CD14-positive monocyte (primary cell): ENCODE measurements at regions not wholly inside any gene's neighbourhood (a gene's known extent, or its start where the extent isn't known, plus 50 kb on each side); places are given as distances from the start of the nearest gene placed in this dataset.

Source experiments
- DNase-seq, 3 donors: peaks; one replicate each; pipeline ENCODE4 v3.0.0-alpha.2; 2011 to 2022
- H2AFZ ChIP-seq: 2 replicates; pipeline ENCODE4 v1.6.0; 2012; ENCODE audit warnings: mild to moderate bottlenecking, low read depth, low read length, inconsistent platforms; ENCODE audit not compliant: insufficient read depth, poor library complexity, severe bottlenecking
- H3K27ac ChIP-seq, 2 donors: 1 replicate in 1 of 2; 2 replicates in 1 of 2; pipeline ENCODE4 v1.5.1; 2012 to 2013; ENCODE audit warnings: low read length in 2 of 2, control low read depth in 1 of 2, inconsistent platforms in 1 of 2, low read depth in 1 of 2, mild to moderate bottlenecking in 1 of 2
- H3K27me3 ChIP-seq, 2 donors: one replicate each; pipeline versions ENCODE4 v1.6.0 to v1.6.1; 2011 to 2013; ENCODE audit warnings: low read length in 2 of 2; ENCODE audit not compliant: control insufficient read depth in 2 of 2, insufficient read depth in 2 of 2
- H3K36me3 ChIP-seq, 2 donors: replicated peaks in 1 of 2; 1 replicate in 1 of 2; 2 replicates in 1 of 2; pipeline versions ENCODE4 v1.5.1 to v1.6.1; 2012 to 2013; ENCODE audit warnings: low read length in 2 of 2, control low read depth in 1 of 2, inconsistent platforms in 1 of 2, mild to moderate bottlenecking in 1 of 2; ENCODE audit not compliant: insufficient read depth in 2 of 2, control insufficient read depth in 1 of 2
- H3K4me1 ChIP-seq, 2 donors: 1 replicate in 1 of 2; 2 replicates in 1 of 2; pipeline versions ENCODE4 v1.5.1 to v1.6.1; 2012 to 2013; ENCODE audit warnings: low read length in 2 of 2, control low read depth in 1 of 2, inconsistent platforms in 1 of 2, mild to moderate bottlenecking in 1 of 2, moderate library complexity in 1 of 2; ENCODE audit not compliant: insufficient read depth in 2 of 2, control insufficient read depth in 1 of 2
- H3K4me2 ChIP-seq: replicated peaks from 2 replicates; pipeline ENCODE3; 2012; ENCODE audit warnings: low read length, moderate library complexity, mild to moderate bottlenecking; ENCODE audit not compliant: poor library complexity, severe bottlenecking; ENCODE audit errors: extremely low read depth
- H3K4me3 ChIP-seq, 3 experiments: fragments of 200-600 bp in 1 of 3; sonication (generic) in 1 of 3; replicated peaks in 1 of 3; 1 replicate in 2 of 3; 2 replicates in 1 of 3; pipeline ENCODE4 v1.5.1; 2011 to 2013; ENCODE audit warnings: low read length in 3 of 3, mild to moderate bottlenecking in 3 of 3, control low read depth in 2 of 3, low read depth in 2 of 3, inconsistent platforms in 1 of 3, moderate library complexity in 1 of 3
- H3K79me2 ChIP-seq: 2 replicates; pipeline ENCODE4 v1.6.0; 2012; ENCODE audit warnings: mild to moderate bottlenecking, control low read depth, inconsistent platforms, low read length, moderate library complexity; ENCODE audit not compliant: insufficient read depth
- H3K9ac ChIP-seq: 2 replicates; pipeline ENCODE4 v1.6.0; 2017; ENCODE audit warnings: low read length, mild to moderate bottlenecking; ENCODE audit not compliant: insufficient read depth, poor library complexity, severe bottlenecking
- H3K9me3 ChIP-seq, 2 donors: replicated peaks in 1 of 2; 1 replicate in 1 of 2; 2 replicates in 1 of 2; pipeline versions ENCODE4 v1.5.1 to v1.6.1; 2012 to 2013; ENCODE audit warnings: low read length in 2 of 2, control low read depth in 1 of 2; ENCODE audit not compliant: control insufficient read depth in 1 of 2, insufficient read depth in 1 of 2
- H4K20me1 ChIP-seq: 2 replicates; pipeline ENCODE4 v1.6.0; 2012; ENCODE audit warnings: mild to moderate bottlenecking, low read length, control low read depth, moderate library complexity; ENCODE audit not compliant: insufficient read depth
- H3K27ac Mint-ChIP-seq, 7 donors: one replicate each; pipeline ENCODE4 v1.8.0; 2020; ENCODE audit warnings: mild to moderate bottlenecking in 7 of 7, mixed read lengths in 7 of 7, moderate library complexity in 6 of 7, inconsistent platforms in 2 of 7
- H3K27me3 Mint-ChIP-seq, 3 donors: one replicate each; pipeline ENCODE4 v1.8.0; 2021 to 2022; ENCODE audit warnings: low read depth in 3 of 3, mild to moderate bottlenecking in 3 of 3, mixed read lengths in 3 of 3, moderate library complexity in 3 of 3, inconsistent platforms in 1 of 3
- H3K36me3 Mint-ChIP-seq, 2 donors: one replicate each; pipeline ENCODE4 v1.8.0; 2020; ENCODE audit warnings: mixed read lengths in 2 of 2, inconsistent platforms in 1 of 2, mild to moderate bottlenecking in 1 of 2
- H3K4me1 Mint-ChIP-seq: one replicate; pipeline ENCODE4 v1.8.0; 2020; ENCODE audit warnings: mild to moderate bottlenecking, mixed read lengths
- H3K4me3 Mint-ChIP-seq, 2 donors: one replicate each; pipeline ENCODE4 v1.8.0; 2020; ENCODE audit warnings: mild to moderate bottlenecking in 2 of 2, mixed read lengths in 2 of 2, moderate library complexity in 1 of 2
- H3K9me3 Mint-ChIP-seq, 7 donors: one replicate each; pipeline ENCODE4 v1.8.0; 2020 to 2022; ENCODE audit warnings: mixed read lengths in 7 of 7, mild to moderate bottlenecking in 6 of 7, moderate library complexity in 6 of 7, inconsistent platforms in 2 of 7
- CTCF ChIP-seq: fragments of 200-600 bp; IDR thresholded peaks from one replicate; pipeline ENCODE4 v1.8.0; 2022; ENCODE audit warnings: antibody characterized with exemption, mild to moderate bottlenecking
- WGBS: methylation state at CpG from one replicate; pipeline ENCODE4 v1.1.5; 2013; ENCODE audit warnings: missing lambda C conversion rate; ENCODE audit not compliant: insufficient coverage; 5-methylcytosine and 5-hydroxymethylcytosine counted together
- intact Hi-C, 2 donors: fragments of 100-400 bp; cut with micrococcal nuclease; formaldehyde crosslinking; loops; one replicate each; pipeline versions ENCODE4 v1.15.0 to v1.15.1; 2023

DNA sequence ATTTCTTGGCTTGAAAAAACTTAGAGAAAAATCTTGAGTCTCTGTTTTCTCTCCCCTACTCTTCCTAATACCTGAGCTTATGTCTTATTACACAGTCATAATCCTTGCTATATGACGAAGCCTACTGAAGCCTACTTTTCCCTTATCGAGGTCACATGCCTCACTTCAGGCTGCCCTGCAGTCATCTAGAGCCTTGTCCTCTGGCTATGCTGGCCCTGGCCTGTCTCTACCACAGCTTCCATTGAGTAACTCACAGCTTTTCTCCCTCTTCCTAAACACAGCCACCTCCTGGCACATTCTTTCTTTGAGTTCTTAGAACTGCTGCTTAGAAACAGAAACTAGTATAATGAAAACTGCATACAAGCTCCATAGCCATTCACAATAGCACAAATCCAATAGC is 1698.3 kb downstream of the STIM2 start:
- no peaks in the 10 kb centered on the region for H3K36me3 Mint-ChIP-seq
- no peak overlapping the region for H3K27ac Mint-ChIP-seq
- Histone ChIP-seq H3K9me3 (peaks cover 0 to under 1% of the 10 kb centered on the region in 2 donors), H3K36me3 (no peaks in the 10 kb centered on the region), H3K9ac (no peak overlapping the region), H3K27me3 (no peaks in the 10 kb centered on the region), H3K27ac (no peak overlapping the region), H3K79me2 (no peaks in the 10 kb centered on the region), H2AFZ (no peak overlapping the region), H3K4me1 (no peaks in the 10 kb centered on the region), H4K20me1 (no peaks in the 10 kb centered on the region), H3K4me2 (no peak overlapping the region), H3K4me3 (no peak overlapping the region)
- H3K4me3 Mint-ChIP-seq = no peak overlapping the region
- peaks cover 0 to 5% (median 0%) of the 10 kb centered on the region in 7 donors for H3K9me3 Mint-ChIP-seq
- no peak for TF ChIP-seq CTCF
- H3K27me3 Mint-ChIP-seq = no peaks in the 10 kb centered on the region
- H3K4me1 Mint-ChIP-seq = no peaks in the 10 kb centered on the region
- intact Hi-C loops = no loop called here
- no peak for DNase-seq
- WGBS = 70% methylated on average over 2 of the region's 2 CpGs

GRCh38 chr4:28562913-28563312 is 1702.3 kb downstream of the STIM2 start:
- DNase-seq = no peak
- Histone ChIP-seq H3K27me3 (no peaks in the 10 kb centered on the region), H3K9ac (no peak overlapping the region), H3K36me3 (no peaks in the 10 kb centered on the region), H3K4me3 (no peak overlapping the region), H2AFZ (no peak overlapping the region), H3K9me3 (no peaks in the 10 kb centered on the region), H3K27ac (no peak overlapping the region), H4K20me1 (no peaks in the 10 kb centered on the region), H3K4me2 (no peak overlapping the region), H3K79me2 (no peaks in the 10 kb centered on the region), H3K4me1 (no peaks in the 10 kb centered on the region)
- intact Hi-C loops = no loop called here
- no CpG with 5 or more reads among the region's 4 CpGs for WGBS
- no peaks in the 10 kb centered on the region for H3K27me3 Mint-ChIP-seq
- peaks cover 0 to 11% (median 2%) of the 10 kb centered on the region in 7 donors for H3K9me3 Mint-ChIP-seq
- no peak overlapping the region for H3K4me3 Mint-ChIP-seq
- no peaks in the 10 kb centered on the region for H3K36me3 Mint-ChIP-seq
- H3K4me1 Mint-ChIP-seq = no peaks in the 10 kb centered on the region
- TF ChIP-seq CTCF = no peak
- no peak overlapping the region for H3K27ac Mint-ChIP-seq
